Smooth muscle cell (in vitro differentiated cells): ENCODE measurements at regions not wholly inside any gene's neighbourhood (a gene's known extent, or its start where the extent isn't known, plus 50 kb on each side); places are given as distances from the start of the nearest gene placed in this dataset.
"Not testable (repeated sequence)": the region's sequence is repeated elsewhere in the genome, so short reads cannot be mapped to it uniquely, and the experiment has no call there.

Experiments used
- DNase-seq: peaks from one replicate; lab custom pipeline; 2025; ENCODE audit not compliant: unreplicated experiment; lab: John Stamatoyannopoulos, UW
- H2AFZ ChIP-seq: fragments of 200-600 bp; sonication (generic); 2 replicates; pipeline ENCODE4 v1.6.0; 2016; ENCODE audit warnings: antibody characterized with exemption, low read depth, mild to moderate bottlenecking
- H3F3A ChIP-seq: fragments of 200-600 bp; sonication (generic); 2 replicates; pipeline ENCODE4 v1.6.0; 2017; ENCODE audit warnings: antibody characterized with exemption, low read depth
- H3K27ac ChIP-seq: fragments of 200-600 bp; sonication (generic); 2 replicates; pipeline ENCODE4 v1.5.1; 2016; ENCODE audit warnings: low read depth, mild to moderate bottlenecking
- H3K27me3 ChIP-seq: fragments of 200-600 bp; sonication (generic); 2 replicates; pipeline ENCODE4 v1.6.1; 2016; ENCODE audit warnings: low read depth, mild to moderate bottlenecking
- H3K36me3 ChIP-seq: fragments of 200-600 bp; sonication (generic); 2 replicates; pipeline ENCODE4 v1.5.1; 2016; ENCODE audit warnings: low read depth
- H3K4me1 ChIP-seq: fragments of 200-600 bp; sonication (generic); 2 replicates; pipeline ENCODE4 v1.5.1; 2016; ENCODE audit warnings: low read depth
- H3K4me2 ChIP-seq: fragments of 200-600 bp; sonication (generic); 2 replicates; pipeline ENCODE4 v1.6.0; 2016; ENCODE audit warnings: mild to moderate bottlenecking
- H3K4me3 ChIP-seq: fragments of 200-600 bp; sonication (generic); 2 replicates; pipeline ENCODE4 v1.5.1; 2016; ENCODE audit warnings: mild to moderate bottlenecking
- H3K79me2 ChIP-seq: fragments of 200-600 bp; sonication (generic); 2 replicates; pipeline ENCODE4 v1.6.0; 2016; ENCODE audit warnings: low read depth, mild to moderate bottlenecking
- H3K9ac ChIP-seq: fragments of 200-600 bp; sonication (generic); 2 replicates; pipeline ENCODE4 v1.6.0; 2016; ENCODE audit warnings: low read depth
- H3K9me3 ChIP-seq: fragments of 200-600 bp; sonication (generic); replicated peaks from 2 replicates; pipeline ENCODE4 v1.5.1; 2016; ENCODE audit warnings: low read depth
- H4K20me1 ChIP-seq: fragments of 200-600 bp; sonication (generic); 2 replicates; pipeline ENCODE4 v1.6.0; 2016; ENCODE audit warnings: low read depth
- CTCF ChIP-seq: fragments of 200-600 bp; sonication (generic); IDR thresholded peaks from 2 replicates; pipeline ENCODE4 v1.5.1; 2017; ENCODE audit warnings: borderline replicate concordance, mild to moderate bottlenecking, antibody characterized with exemption; ENCODE audit not compliant: insufficient read depth, poor library complexity, severe bottlenecking
- WGBS: methylation state at CpG from one replicate; pipeline ENCODE4 v1.1.7; 2016; ENCODE audit warnings: low lambda C conversion rate; 5-methylcytosine and 5-hydroxymethylcytosine counted together

GRCh38 chr17:22405080-22405479 lies 712.8 kb downstream of the KCNJ18 start:
- H3K27me3 ChIP-seq, H3K9me3 ChIP-seq, H3K4me3 ChIP-seq, H3K79me2 ChIP-seq, H3K9ac ChIP-seq, H3K27ac ChIP-seq, H2AFZ ChIP-seq, H4K20me1 ChIP-seq, H3K4me1 ChIP-seq, H3K4me2 ChIP-seq, H3F3A ChIP-seq, H3K36me3 ChIP-seq, DNase-seq: not testable (repeated sequence)
- 97% methylated on average over 10 of the region's 39 CpGs for WGBS

GRCh38 chr17:22409160-22409751 lies 716.9 kb downstream of the KCNJ18 start:
- Histone ChIP-seq H3K79me2 (no peaks in the 10 kb centered on the region), H3K36me3 (no peaks in the 10 kb centered on the region), H3K4me1 (no peaks in the 10 kb centered on the region), H3K9me3 (no peaks in the 10 kb centered on the region), H3K27me3 (no peaks in the 10 kb centered on the region), H3K9ac (no peak overlapping the region), H3F3A (no peaks in the 10 kb centered on the region), H3K27ac (no peak overlapping the region), H4K20me1 (no peaks in the 10 kb centered on the region), H2AFZ (no peak overlapping the region), H3K4me2 (no peak overlapping the region), H3K4me3 (no peak overlapping the region)
- no peak for DNase-seq
- 93% methylated on average over 52 of the region's 52 CpGs for WGBS
- no peak for TF ChIP-seq CTCF

GRCh38 chr17:22410136-22410535 lies 717.8 kb downstream of the KCNJ18 start:
- WGBS = 71% methylated on average over 14 of the region's 14 CpGs
- no peaks in the 10 kb centered on the region for H3K79me2 ChIP-seq

GRCh38 chr17:22411185-22411784 lies 719.0 kb downstream of the KCNJ18 start:
- no peak overlapping the region for H3K27ac ChIP-seq
- no peak overlapping the region for H3K4me3 ChIP-seq
- H3K27me3 ChIP-seq = no peaks in the 10 kb centered on the region
- no peaks in the 10 kb centered on the region for H3K36me3 ChIP-seq
- H4K20me1 ChIP-seq = no peaks in the 10 kb centered on the region
- no peaks in the 10 kb centered on the region for H3K9me3 ChIP-seq
- no peaks in the 10 kb centered on the region for H3K4me1 ChIP-seq
- H3F3A ChIP-seq = no peaks in the 10 kb centered on the region
- TF ChIP-seq CTCF = no peak
- H3K79me2 ChIP-seq = no peaks in the 10 kb centered on the region
- no peak overlapping the region for H3K9ac ChIP-seq
- 87% methylated on average over 38 of the region's 38 CpGs for WGBS
- no peak overlapping the region for H2AFZ ChIP-seq
- H3K4me2 ChIP-seq = no peak overlapping the region
- DNase-seq = no peak

More at GRCh38 chr17:22410136-22410535, 717.8 kb downstream of the KCNJ18 start:
- Histone ChIP-seq H3K36me3 (no peaks in the 10 kb centered on the region), H4K20me1 (no peaks in the 10 kb centered on the region), H2AFZ (no peak overlapping the region), H3K4me1 (no peaks in the 10 kb centered on the region), H3K9me3 (no peaks in the 10 kb centered on the region), H3K9ac (no peak overlapping the region), H3K27ac (no peak overlapping the region), H3K4me3 (no peak overlapping the region), H3K27me3 (no peaks in the 10 kb centered on the region), H3K4me2 (no peak overlapping the region), H3F3A (no peaks in the 10 kb centered on the region)
- no peak for DNase-seq
- TF ChIP-seq CTCF = no peak
